IPS-NIHi11 (cell line): ENCODE measurements at regions not wholly inside any gene's neighbourhood (a gene's known extent, or its start where the extent isn't known, plus 50 kb on each side); places are given as distances from the start of the nearest gene placed in this dataset.

Experiments used
- DNase-seq: peaks from one replicate; pipeline ENCODE4 v3.0.0; 2012; ENCODE audit warnings: mixed read lengths, low spot score

DNA sequence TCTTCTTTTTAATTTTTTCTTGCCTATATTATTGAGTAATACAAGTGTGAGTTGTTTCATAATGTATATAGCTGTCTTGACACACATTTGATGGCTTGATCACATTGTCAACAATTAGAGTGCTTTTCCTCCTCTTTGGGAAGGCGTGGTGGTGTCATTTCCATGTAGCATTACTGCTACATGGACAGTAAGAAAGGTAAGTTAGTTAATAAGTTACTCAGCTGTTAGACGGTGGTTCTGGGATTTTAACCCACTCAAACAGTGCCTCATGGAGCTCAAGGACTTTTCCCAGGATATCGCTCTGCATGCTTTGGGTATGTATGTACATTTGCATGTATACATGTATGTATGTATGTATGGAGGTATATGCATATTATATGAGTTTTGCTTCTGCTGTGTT lies 94.6 kb downstream of the HAPSTR1 start:
- no peak for DNase-seq

GRCh38 chr16:9188721-9189120 lies 97.3 kb downstream of the HAPSTR1 start:
- no peak for DNase-seq

DNA sequence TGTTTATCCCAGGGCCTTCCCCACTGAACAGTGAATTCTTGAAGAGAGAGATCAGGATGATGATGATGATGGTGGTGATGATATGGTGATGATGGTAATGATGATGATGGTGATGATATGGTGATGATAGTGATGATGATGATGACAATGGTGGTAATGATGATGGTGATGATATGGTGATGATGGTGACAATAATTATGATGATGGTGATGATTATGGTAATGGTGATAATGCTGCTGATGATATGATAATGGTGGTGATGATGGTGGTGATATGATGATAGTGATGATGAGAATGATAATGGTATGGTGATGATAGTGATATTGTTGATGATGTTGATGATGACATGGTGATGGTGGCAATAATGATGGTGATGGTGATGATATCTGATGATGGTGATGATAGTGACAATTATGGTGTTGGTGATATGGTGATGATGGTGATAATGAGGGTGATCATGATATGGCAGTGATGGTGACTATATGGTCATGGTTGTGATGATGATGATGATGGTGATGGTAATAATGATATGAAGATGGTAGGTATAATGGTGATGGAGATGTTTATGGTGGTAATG lies 99.9 kb downstream of the HAPSTR1 start:
- no peak for DNase-seq

DNA sequence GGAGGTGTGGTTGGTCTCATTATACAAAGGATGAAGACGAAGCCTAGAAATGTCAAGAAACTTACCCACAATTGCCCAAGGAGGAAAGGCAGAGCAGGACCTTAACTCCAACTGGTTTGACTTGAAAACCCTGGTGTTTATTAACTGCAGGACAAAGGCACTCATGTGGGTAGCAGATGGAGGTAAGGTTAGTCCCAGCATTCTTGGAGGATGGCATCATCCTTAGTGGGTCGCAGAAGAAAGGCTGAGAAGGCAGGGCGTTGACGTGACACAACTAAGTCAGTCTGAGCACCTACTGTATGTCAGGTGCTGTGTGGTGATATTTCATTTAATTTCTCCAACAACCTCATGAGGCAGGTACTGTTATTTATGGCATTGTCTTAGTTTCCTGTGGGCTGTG lies 101.3 kb downstream of the HAPSTR1 start:
- no peak for DNase-seq

DNA sequence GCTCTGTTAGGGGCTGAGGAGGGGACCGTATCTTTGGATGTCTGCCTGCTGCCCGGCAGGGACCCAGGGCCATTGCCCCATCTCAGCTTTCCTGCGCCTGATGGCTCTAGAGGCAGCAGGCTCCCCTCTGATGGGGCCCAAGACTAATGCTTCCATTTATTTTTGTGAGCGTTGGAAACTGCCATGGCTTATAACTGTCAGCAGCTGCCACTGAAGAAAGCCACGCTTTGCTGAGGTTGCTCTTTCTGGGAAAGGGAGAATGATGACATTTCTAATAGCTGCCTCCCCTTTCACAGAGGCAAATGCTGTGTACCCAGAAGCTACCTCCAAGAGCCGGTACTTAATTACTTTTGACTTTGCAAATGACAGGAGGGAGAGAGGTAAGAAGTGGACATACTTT lies 103.8 kb downstream of the HAPSTR1 start:
- DNase-seq: no peak

DNA sequence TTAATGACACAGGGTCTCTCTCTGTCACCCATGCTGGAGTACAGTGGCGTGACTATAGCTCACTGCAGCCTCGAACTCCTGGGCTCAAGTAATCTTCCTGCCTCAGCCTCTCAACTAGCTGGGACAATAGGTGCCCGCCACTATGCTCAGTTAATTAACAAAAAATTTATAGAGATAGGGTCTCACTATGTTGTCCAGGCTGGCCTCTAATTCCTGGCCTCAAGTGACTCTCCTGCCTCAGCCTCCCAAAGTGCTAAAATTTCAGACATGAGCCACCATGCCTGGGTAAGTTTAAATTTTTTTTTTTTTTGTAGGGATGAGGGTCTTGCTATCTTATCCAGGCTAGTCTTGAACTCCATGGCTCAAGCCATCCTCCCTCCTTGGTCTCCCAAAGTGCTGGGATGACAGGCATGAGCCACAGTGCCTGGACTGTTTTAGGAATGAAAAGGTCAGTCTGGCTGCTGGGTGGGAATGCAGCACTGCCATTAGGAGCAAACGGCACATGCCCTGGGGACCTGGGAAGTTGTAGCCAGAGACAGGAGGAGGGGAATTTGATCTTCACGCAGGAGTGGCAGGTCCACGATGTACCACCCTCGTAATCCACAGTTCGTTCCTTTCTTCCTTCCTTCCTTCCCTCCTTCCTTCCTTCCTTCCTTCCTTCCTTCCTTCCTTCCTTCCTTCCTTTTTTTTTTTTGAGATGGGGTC lies 106.7 kb downstream of the HAPSTR1 start:
- DNase-seq: no peak

DNA sequence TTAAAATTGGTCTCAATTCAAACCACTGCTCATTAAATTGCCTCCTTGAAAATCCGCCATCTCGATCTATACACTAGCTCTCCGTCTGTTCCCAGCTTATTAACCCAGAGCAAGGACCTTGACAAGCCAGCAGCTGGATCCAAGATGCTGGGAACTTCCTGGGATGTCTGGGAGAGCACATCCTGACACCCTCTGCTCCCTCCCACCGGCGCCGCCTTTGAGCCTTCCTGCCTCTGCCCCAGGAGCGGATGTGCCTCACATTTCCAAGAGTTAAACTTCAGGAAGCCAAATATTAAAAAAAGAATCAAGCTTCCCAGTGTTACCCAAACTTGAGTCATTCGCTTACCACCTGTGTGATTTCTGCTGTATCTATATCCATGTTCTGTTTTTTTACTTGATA lies 107.9 kb downstream of the HAPSTR1 start:
- DNase-seq: no peak

DNA sequence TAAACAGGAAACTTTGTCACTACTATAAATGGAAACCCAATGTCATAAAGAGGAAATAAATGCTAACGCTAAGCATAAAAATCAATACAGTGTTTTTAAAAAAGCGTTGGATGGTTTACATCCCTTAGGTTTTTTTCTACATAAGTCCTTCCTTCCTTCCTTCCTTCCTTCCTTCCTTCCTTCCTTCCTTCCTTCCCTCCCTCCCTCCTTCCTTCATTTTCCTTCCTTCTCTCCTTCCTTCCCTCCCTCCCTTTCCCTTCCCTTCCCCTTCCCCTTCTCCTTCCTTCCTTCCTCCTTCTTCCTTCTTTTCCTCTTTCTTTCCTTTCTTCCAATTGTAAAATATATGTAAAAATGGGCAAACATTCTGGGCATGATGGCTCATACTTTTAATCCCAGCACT lies 108.3 kb downstream of the HAPSTR1 start:
- DNase-seq: no peak

GRCh38 chr16:9203956-9204355 lies 112.5 kb downstream of the HAPSTR1 start:
- no peak for DNase-seq

- no peak for DNase-seq
These were observed 114.2 kb downstream of the HAPSTR1 start for GRCh38 chr16:9205661-9206060.

- DNase-seq: no peak
These were observed 114.7 kb downstream of the HAPSTR1 start for GRCh38 chr16:9206156-9206555.

DNA sequence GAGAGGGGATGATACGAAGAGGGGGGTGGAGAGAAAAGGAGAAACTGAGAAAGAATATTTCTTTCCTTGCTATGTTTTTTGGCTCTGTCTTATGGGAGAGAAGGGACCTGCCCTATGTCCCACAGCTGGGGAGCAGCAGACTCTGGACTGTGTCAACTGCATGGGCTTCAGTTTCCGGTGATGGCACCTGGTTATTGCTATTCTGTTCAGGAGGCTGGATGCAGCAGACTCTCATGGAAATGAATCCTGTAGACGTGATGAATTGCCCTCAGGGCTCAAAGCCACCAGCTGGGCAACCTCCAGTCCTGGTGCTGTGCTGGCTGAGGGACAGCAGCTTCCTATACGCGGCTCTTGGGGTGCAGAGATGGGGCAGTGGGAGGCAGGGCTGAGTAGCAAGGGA lies 121.2 kb downstream of the HAPSTR1 start:
- DNase-seq: no peak

DNA sequence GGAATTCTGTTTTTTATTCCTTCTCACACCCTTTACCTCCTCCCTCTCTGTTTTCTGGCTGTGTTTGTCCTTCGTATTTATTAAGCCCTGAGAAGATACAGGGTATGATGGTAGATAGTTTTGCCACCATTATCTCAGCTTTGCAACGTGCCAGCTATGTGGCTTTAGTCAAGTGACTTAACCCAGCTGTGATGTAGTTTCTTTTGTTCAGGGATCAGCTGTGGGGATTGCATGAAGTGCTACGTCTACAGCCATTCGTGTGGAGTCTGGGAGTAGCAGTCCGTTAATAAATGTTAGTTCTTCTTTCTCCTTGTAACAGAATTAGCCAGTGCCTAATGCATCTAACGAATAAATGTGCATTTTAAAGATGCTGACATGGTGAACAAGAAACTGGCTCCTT lies 128.4 kb downstream of the HAPSTR1 start:
- DNase-seq: no peak

GRCh38 chr16:9225527-9226316 lies 134.3 kb downstream of the HAPSTR1 start:
- peak; percentile 52 for DNase-seq

- no peak for DNase-seq
These were observed 135.5 kb downstream of the HAPSTR1 start for GRCh38 chr16:9226924-9227323.

DNA sequence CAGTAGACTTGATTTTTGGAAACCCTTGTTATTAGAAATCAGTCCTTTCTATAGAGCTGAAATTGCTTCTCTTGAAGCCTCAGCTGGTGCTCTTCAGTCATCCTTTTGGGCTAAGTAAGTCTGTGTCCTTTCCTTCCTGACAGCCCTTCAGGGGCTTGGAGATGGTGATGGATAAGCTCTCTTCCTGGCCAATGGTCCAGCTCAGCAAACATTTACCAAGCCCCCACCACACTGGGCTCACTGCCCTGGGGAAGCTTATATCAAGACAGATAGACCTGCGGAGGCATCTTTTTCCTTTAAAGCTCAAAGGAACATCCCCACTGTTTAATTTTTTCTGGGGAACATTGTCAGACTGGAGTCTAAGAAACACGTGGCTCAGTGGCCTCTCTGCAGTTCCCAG lies 139.6 kb downstream of the HAPSTR1 start:
- DNase-seq: no peak

DNA sequence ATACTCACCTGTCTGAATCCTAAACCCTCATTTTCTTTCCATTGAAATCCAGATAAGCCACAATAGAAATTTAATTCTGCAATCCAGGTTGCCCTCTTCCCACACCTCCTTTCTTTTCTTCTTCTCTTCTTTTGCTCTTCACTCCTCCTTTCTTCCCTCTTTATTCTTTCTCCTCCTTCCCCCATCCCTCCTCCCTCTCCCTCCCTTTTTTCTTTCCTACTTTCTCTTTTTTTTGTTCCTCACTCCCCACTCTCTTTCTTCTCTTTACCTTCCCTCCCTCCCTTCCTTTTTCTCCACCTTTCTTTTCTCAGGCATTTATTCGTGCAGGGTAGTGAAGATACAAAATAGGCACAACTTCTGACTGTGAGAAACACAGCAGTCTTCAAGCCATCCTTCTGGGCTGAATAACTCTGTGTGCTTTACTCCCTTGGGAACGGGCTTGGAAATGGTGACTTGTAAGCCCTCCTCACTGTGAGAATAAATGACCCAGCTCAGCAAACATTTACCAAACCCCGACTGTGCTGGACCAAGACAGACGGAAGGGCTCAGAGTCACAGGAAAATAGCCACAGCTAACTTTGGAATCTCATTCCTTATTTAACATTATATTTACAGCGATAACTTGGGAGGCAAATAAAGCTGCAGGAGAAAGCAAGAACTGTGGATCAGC lies 140.8 kb downstream of the HAPSTR1 start:
- DNase-seq: no peak

DNA sequence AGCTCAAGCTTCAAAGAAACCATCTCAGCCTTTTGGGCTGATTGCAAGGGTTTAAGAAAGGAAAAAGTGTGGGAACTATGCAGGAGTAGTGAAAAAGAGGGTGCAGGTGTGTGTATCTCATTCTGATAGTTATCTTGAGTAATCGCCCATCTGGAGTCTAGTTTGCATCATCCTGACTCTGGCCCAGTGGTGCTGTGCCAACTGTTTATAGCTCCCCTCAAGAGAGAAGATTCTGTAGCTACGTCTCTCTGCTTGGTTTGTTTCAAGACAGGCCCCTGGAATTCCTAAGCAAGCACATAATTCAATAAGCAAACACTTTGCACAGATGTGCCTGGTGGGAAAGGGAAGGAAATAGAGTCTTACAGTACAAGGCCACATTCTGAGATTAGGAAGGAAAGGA lies 144.4 kb downstream of the HAPSTR1 start:
- DNase-seq: no peak

- DNase-seq: no peak
These were observed 144.9 kb downstream of the HAPSTR1 start for GRCh38 chr16:9236319-9236718.

DNA sequence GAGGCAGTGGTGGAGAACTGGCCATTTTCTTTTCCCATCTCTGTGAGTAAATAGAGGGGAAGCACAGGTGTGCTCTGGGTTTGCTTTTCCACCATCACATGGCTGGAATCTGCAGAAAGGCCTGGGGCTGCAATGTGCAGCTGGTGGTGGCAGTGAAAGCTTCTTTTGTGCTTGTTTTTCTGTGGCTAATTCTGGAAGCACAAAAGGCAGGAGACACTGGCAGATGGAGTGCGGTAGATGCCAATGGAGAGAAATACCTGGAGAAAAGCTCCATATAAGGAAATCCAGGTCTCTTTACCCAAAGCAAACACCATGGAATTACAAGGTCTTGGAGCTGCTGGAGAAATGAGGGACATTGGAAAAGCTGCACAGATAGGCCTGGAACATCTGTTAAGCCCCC lies 146.9 kb downstream of the HAPSTR1 start:
- DNase-seq: no peak

GRCh38 chr16:9241177-9241576 lies 149.7 kb downstream of the HAPSTR1 start:
- DNase-seq: no peak

DNA sequence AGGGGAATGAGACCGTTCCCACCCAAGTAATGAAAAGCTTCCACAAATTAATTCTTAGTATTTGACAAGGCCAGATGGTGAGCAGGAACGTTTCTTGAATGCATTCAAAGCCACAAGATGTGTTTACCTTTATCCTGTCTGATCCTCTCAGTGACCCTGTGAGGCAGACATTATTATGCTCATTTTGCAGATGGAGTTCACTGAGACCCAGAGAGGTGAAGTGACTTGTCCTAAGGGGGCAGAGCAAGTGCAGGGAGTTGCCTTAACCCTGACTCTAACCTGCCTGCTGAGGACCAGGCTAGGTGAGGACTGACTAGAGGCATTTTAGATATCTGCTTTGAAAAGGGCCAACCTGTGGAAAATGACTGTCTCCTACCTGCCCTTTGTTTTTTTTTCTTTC lies 156.7 kb downstream of the HAPSTR1 start:
- DNase-seq: no peak

GRCh38 chr16:9249534-9249933 lies 158.1 kb downstream of the HAPSTR1 start:
- DNase-seq: no peak
